ENCODE measurements at regions not wholly inside any gene's neighbourhood (a gene's known extent, or its start where the extent isn't known, plus 50 kb on each side); places are given as distances from the start of the nearest gene placed in this dataset.
"Not testable (repeated sequence)": the region's sequence is repeated elsewhere in the genome, so short reads cannot be mapped to it uniquely, and the experiment has no call there.

- no peak overlapping the region for H3K4me3 ChIP-seq (ENCODE audit: low read depth, low read length)
- DNase-seq (ENCODE audit: low read depth) = no peak
- TF ChIP-seq, protein P1, sequence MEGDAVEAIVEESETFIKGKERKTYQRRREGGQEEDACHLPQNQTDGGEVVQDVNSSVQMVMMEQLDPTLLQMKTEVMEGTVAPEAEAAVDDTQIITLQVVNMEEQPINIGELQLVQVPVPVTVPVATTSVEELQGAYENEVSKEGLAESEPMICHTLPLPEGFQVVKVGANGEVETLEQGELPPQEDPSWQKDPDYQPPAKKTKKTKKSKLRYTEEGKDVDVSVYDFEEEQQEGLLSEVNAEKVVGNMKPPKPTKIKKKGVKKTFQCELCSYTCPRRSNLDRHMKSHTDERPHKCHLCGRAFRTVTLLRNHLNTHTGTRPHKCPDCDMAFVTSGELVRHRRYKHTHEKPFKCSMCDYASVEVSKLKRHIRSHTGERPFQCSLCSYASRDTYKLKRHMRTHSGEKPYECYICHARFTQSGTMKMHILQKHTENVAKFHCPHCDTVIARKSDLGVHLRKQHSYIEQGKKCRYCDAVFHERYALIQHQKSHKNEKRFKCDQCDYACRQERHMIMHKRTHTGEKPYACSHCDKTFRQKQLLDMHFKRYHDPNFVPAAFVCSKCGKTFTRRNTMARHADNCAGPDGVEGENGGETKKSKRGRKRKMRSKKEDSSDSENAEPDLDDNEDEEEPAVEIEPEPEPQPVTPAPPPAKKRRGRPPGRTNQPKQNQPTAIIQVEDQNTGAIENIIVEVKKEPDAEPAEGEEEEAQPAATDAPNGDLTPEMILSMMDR (conservative IDR thresholded peaks at IDR 0.05; ENCODE audit: low read depth, low read length) = no peak
These were observed 1061.8 kb downstream of the BCL11B start for GRCh38 chr14:98210045-98210672.

DNA sequence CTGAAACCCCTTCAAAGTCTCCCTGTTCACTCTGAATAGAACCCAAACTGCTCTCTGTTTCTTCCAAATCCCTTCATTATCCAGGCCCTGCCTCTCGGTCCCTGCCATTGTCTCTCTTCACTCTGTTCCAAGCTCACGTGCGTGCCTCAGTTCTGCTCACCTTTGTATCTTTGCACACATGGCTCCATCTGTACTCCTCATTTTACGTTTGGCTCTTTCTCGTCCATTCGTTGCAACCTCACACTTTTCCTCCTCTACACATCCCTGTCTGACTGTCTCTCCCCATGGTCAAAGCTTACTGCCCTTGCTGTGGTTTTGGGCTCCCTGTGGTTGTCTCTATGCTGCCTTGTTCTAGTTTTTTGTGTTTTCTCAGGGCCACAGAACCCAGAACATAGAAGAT is 1054.5 kb downstream of the BCL11B start:
- TF ChIP-seq, protein P1 (conservative IDR thresholded peaks at IDR 0.05; ENCODE audit: low read depth, low read length) = no peak
- no peak overlapping the region for H3K4me3 ChIP-seq (ENCODE audit: low read depth, low read length)
- DNase-seq (ENCODE audit: low read depth) = no peak

DNA sequence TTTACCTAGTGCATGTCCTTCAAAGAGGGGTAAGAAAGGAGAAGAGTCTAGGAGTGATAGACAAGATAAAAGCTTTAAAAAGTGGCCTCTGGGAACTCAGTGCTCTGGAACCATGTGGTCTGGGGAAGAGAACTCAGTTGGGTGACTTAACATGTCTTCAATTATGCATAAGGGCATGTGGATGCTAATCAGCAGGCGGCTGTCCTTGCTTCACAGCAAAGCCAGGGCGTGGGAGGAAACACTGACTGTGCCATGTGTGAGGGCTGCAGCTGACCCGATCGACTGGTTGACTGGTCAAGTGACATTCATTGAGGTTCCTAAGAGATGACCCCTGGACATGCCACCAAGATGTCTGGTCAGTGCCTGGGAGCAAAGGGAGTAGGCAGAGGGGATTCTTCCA is 1053.8 kb downstream of the BCL11B start:
- TF ChIP-seq, protein P1 (conservative IDR thresholded peaks at IDR 0.05; ENCODE audit: low read depth, low read length) = no peak
- no peak for DNase-seq (ENCODE audit: low read depth)
- H3K4me3 ChIP-seq (ENCODE audit: low read depth, low read length) = no peak overlapping the region

DNA sequence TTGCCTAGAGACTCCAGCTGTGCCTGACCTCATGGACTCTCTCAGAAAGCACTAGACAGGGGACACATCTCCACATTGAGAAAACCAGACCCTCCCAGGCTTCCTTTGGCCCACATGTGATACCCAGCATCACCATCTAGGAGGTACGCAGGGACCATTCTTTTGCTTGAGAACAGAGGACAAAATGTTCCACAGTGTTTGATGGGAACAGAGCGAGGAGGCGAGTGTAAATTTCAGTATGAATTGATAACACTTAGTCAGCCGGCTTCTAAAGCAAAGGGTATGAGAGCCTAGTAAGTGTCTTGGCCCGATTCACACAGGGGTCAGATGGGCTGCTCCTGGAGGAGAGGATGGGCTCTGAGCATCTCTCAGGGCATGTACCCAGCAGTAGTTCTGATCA is 1052.4 kb downstream of the BCL11B start:
- no peak overlapping the region for H3K4me3 ChIP-seq (ENCODE audit: low read depth, low read length)
- TF ChIP-seq, protein P1 (conservative IDR thresholded peaks at IDR 0.05; ENCODE audit: low read depth, low read length) = no peak
- DNase-seq (ENCODE audit: low read depth) = no peak

- DNase-seq (ENCODE audit: low read depth) = no peak
- H3K4me3 ChIP-seq (ENCODE audit: low read depth, low read length) = no peak overlapping the region
- TF ChIP-seq, protein P1 (conservative IDR thresholded peaks at IDR 0.05; ENCODE audit: low read depth, low read length) = no peak
These were observed 1048.9 kb downstream of the BCL11B start for GRCh38 chr14:98223106-98223505.

- DNase-seq (ENCODE audit: low read depth); H3K4me3 ChIP-seq (ENCODE audit: low read depth, low read length): not testable (repeated sequence)
These were observed 1048.3 kb downstream of the BCL11B start for GRCh38 chr14:98223710-98224109.

GRCh38 chr14:98226411-98226810 is 1045.6 kb downstream of the BCL11B start:
- no peak for DNase-seq (ENCODE audit: low read depth)
- H3K4me3 ChIP-seq (ENCODE audit: low read depth, low read length) = no peak overlapping the region
- TF ChIP-seq, protein P1 (conservative IDR thresholded peaks at IDR 0.05; ENCODE audit: low read depth, low read length) = no peak

Data from choroid plexus epithelial cell (primary cell).